HepG2 (cell line): ENCODE measurements at regions not wholly inside any gene's neighbourhood (a gene's known extent, or its start where the extent isn't known, plus 50 kb on each side); places are given as distances from the start of the nearest gene placed in this dataset.

Experiments used
- AGO1 ChIP-seq: fragments of 200-400 bp; formaldehyde crosslinking; IDR thresholded peaks from 2 replicates; pipeline ENCODE4 v1.6.1; 2017; ENCODE audit warnings: mild to moderate bottlenecking, low read depth, low read length, moderate library complexity; ENCODE audit not compliant: poor library complexity, severe bottlenecking
- ARNT ChIP-seq: fragments of 450-650 bp; IDR thresholded peaks from 2 replicates; pipeline ENCODE4 v1.6.1; 2017
- ARNTL ChIP-seq: sonication (generic); formaldehyde crosslinking; IDR thresholded peaks from 2 replicates; pipeline ENCODE4 v1.4.0; 2020; ENCODE audit warnings: mild to moderate bottlenecking, missing genetic modification reagents
- CBX5 ChIP-seq: sonication (generic); formaldehyde crosslinking; IDR thresholded peaks from 2 replicates; pipeline ENCODE4 v1.4.0; 2020; ENCODE audit warnings: missing genetic modification reagents, borderline replicate concordance
- EHMT2 ChIP-seq: fragments of 200-600 bp; sonication (generic); IDR thresholded peaks from 2 replicates; pipeline ENCODE4 v1.7.0; 2017; ENCODE audit warnings: antibody characterized with exemption, low read depth, low read length, borderline replicate concordance
- GFI1 ChIP-seq: sonication (generic); formaldehyde crosslinking; IDR thresholded peaks from 2 replicates; pipeline ENCODE4 v1.5.0; 2020; ENCODE audit warnings: missing genetic modification reagents, mild to moderate bottlenecking, borderline replicate concordance
- HHEX ChIP-seq: IDR thresholded peaks from 2 replicates; pipeline ENCODE4 v1.6.1; 2016; ENCODE audit warnings: control low read depth
- ISL2 ChIP-seq: sonication (generic); formaldehyde crosslinking; IDR thresholded peaks from 2 replicates; pipeline ENCODE4 v1.5.0; 2020; ENCODE audit warnings: missing genetic modification reagents
- MNT ChIP-seq: fragments of 450-650 bp; IDR thresholded peaks from 2 replicates; pipeline ENCODE4 v1.6.1; 2016
- MXI1 ChIP-seq: IDR thresholded peaks from 3 replicates; pipeline ENCODE4 v1.6.1; 2012; ENCODE audit warnings: low read depth, low read length, inconsistent platforms, borderline replicate concordance
- NFE2L2 ChIP-seq: fragments of 150-350 bp; IDR thresholded peaks from 2 replicates; pipeline ENCODE4 v1.6.1; 2014; ENCODE audit warnings: low read length
- NFIC ChIP-seq: IDR thresholded peaks from 2 replicates; pipeline ENCODE4 v1.6.1; 2012; ENCODE audit warnings: mild to moderate bottlenecking, low read length, inconsistent platforms
- PAX8 ChIP-seq: sonication (generic); formaldehyde crosslinking; IDR thresholded peaks from 2 replicates; pipeline ENCODE4 v1.8.0; 2022; ENCODE audit warnings: mild to moderate bottlenecking, missing genetic modification reagents, borderline replicate concordance
- SIN3B ChIP-seq: fragments of 150-350 bp; IDR thresholded peaks from 2 replicates; pipeline ENCODE4 v1.6.1; 2014; ENCODE audit warnings: low read length
- TRAFD1 ChIP-seq: sonication (generic); formaldehyde crosslinking; IDR thresholded peaks from 2 replicates; pipeline ENCODE4 v1.5.1; 2020; ENCODE audit warnings: missing genetic modification reagents, mild to moderate bottlenecking, borderline replicate concordance
- ZNF24 ChIP-seq: fragments of 450-650 bp; IDR thresholded peaks from 2 replicates; pipeline ENCODE4 v1.6.1; 2017; ENCODE audit warnings: antibody characterized with exemption, mild to moderate bottlenecking
- ZNF296 ChIP-seq: sonication (generic); formaldehyde crosslinking; conservative IDR thresholded peaks from 2 replicates; pipeline ENCODE4 v1.5.0; 2020; ENCODE audit warnings: mild to moderate bottlenecking, missing genetic modification reagents
- ZNF570 ChIP-seq: sonication (generic); formaldehyde crosslinking; IDR thresholded peaks from 2 replicates; pipeline ENCODE4 v1.4.0; 2020; ENCODE audit warnings: mild to moderate bottlenecking, missing genetic modification reagents, borderline replicate concordance
- TF ChIP-seq, protein P1 (sequence below): sonication (generic); formaldehyde crosslinking; IDR thresholded peaks from 2 replicates; pipeline ENCODE4 v1.5.1; 2020; ENCODE audit warnings: missing genetic modification reagents, mild to moderate bottlenecking, borderline replicate concordance
- TF ChIP-seq, protein P2 (sequence below): sonication (generic); formaldehyde crosslinking; IDR thresholded peaks from 2 replicates; pipeline ENCODE4 v1.5.0; 2020; ENCODE audit warnings: mild to moderate bottlenecking, missing genetic modification reagents, moderate library complexity

DNA sequence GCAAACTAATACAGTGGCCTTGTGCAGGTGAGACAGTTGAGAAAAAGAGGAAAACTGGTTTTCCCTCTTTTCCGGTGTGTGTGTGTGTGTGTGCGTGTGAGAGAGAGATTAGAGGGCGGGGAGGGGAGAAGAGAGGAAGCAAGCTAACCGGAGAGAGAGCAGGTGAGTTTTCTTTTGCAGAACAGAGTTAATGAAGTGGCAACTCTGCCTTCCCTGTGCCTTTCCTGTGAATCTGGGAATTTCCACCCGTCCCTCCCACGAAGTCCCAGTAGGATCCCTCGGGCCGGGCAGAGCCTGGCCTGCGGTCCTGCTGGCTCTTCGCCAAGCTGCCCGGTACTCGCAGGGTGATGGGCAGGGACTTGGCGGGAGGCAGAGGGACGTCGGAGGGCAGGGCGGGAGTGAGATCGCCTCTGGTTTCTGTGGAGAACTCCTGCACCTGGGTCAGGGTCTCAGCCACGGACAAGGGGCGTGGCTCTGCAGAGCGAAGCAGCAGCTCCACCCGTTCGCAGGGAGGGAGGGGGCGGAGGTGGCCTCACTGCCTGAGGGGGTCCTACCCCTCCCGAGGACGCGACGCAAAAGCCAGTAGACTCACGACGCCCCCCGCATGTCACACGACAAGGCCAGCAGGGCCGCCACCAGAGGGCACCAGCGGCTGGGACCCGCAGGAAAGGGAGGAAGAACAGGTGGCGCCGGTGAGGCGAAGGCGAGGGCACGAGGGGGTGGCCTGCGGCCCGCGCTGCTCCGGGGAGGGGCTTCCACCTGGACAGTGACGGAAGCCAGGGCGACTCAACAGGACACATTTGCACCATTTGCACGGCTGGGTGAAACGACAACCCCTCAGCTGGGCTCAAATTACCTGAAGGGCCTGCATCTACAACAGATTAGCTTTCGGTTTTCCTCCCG, 51.2 kb upstream of the RNF182 start (continued):
- TF ChIP-seq EHMT2 = no peak
- TF ChIP-seq, protein P1, sequence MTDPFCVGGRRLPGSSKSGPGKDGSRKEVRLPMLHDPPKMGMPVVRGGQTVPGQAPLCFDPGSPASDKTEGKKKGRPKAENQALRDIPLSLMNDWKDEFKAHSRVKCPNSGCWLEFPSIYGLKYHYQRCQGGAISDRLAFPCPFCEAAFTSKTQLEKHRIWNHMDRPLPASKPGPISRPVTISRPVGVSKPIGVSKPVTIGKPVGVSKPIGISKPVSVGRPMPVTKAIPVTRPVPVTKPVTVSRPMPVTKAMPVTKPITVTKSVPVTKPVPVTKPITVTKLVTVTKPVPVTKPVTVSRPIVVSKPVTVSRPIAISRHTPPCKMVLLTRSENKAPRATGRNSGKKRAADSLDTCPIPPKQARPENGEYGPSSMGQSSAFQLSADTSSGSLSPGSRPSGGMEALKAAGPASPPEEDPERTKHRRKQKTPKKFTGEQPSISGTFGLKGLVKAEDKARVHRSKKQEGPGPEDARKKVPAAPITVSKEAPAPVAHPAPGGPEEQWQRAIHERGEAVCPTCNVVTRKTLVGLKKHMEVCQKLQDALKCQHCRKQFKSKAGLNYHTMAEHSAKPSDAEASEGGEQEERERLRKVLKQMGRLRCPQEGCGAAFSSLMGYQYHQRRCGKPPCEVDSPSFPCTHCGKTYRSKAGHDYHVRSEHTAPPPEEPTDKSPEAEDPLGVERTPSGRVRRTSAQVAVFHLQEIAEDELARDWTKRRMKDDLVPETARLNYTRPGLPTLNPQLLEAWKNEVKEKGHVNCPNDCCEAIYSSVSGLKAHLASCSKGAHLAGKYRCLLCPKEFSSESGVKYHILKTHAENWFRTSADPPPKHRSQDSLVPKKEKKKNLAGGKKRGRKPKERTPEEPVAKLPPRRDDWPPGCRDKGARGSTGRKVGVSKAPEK = no peak; the same call in 1 of the 2 replicates
- TF ChIP-seq MNT = no peak
- TF ChIP-seq CBX5 = peak; percentile 95
- TF ChIP-seq ARNTL (CRISPR knock-in tag) = peak; percentile 57; the same call in 1 of the 2 replicates
- TF ChIP-seq SIN3B = no peak
- TF ChIP-seq AGO1 = peak; percentile 59
- TF ChIP-seq ZNF296 = no peak
- peak; percentile 70 for TF ChIP-seq ISL2 (CRISPR knock-in tag)
- TF ChIP-seq ZNF24 = no peak
- no peak for TF ChIP-seq NFE2L2
- TF ChIP-seq PAX8 (CRISPR knock-in tag) = peak; percentile 72; the same call in 1 of the 2 replicates
- TF ChIP-seq HHEX (CRISPR knock-in tag) = no peak
- TF ChIP-seq ARNT = no peak
- TF ChIP-seq NFIC = no peak
- no peak for TF ChIP-seq TRAFD1
- TF ChIP-seq, protein P2, sequence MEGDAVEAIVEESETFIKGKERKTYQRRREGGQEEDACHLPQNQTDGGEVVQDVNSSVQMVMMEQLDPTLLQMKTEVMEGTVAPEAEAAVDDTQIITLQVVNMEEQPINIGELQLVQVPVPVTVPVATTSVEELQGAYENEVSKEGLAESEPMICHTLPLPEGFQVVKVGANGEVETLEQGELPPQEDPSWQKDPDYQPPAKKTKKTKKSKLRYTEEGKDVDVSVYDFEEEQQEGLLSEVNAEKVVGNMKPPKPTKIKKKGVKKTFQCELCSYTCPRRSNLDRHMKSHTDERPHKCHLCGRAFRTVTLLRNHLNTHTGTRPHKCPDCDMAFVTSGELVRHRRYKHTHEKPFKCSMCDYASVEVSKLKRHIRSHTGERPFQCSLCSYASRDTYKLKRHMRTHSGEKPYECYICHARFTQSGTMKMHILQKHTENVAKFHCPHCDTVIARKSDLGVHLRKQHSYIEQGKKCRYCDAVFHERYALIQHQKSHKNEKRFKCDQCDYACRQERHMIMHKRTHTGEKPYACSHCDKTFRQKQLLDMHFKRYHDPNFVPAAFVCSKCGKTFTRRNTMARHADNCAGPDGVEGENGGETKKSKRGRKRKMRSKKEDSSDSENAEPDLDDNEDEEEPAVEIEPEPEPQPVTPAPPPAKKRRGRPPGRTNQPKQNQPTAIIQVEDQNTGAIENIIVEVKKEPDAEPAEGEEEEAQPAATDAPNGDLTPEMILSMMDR (CRISPR knock-in tag) = peak; percentile 99
- no peak; the same call in 1 of the 2 replicates for TF ChIP-seq ZNF570 (CRISPR knock-in tag)
- no peak for TF ChIP-seq MXI1
- TF ChIP-seq GFI1 = no peak; the same call in 1 of the 2 replicates
